ENCODE measurements at regions not wholly inside any gene's neighbourhood (a gene's known extent, or its start where the extent isn't known, plus 50 kb on each side); places are given as distances from the start of the nearest gene placed in this dataset.
A peak's percentile ranks its signal among the peaks of the same experiment; 100 is the strongest.

GRCh38 chr1:118445156-118445555 lies 260.1 kb upstream of the SPAG17 start (continued):
- TF ChIP-seq REST (IDR thresholded peaks at IDR 0.05; ENCODE audit: unreplicated experiment) (no peak), ZNF331 (CRISPR knock-in tag; IDR thresholded peaks at IDR 0.05; ENCODE audit: low read depth) (no peak), POLR2AphosphoS5 (IDR thresholded peaks at IDR 0.05; ENCODE audit: low read depth) (no peak), CREB1 (CRISPR knock-in tag; IDR thresholded peaks at IDR 0.05; ENCODE audit: low read depth) (no peak), CTCF (conservative IDR thresholded peaks at IDR 0.05; ENCODE audit: low read depth in 2 of 2) (no peak), EZH2 (IDR thresholded peaks at IDR 0.05; ENCODE audit: low read depth, unreplicated experiment) (no peak), ETS1 (IDR thresholded peaks at IDR 0.05) (no peak), STAT1 (IDR thresholded peaks at IDR 0.05; ENCODE audit: unreplicated experiment) (no peak)

GRCh38 chr1:118442214-118442613 lies 257.2 kb upstream of the SPAG17 start:
- H3K36me3 Mint-ChIP-seq (ENCODE audit: low read depth) = no peaks in the 10 kb centered on the region
- Histone ChIP-seq H3K4me2 (no peak overlapping the region), H4K20me1 (replicated peaks; ENCODE audit: insufficient read depth) (no peaks in the 10 kb centered on the region), H3K79me2 (replicated peaks; ENCODE audit: insufficient read depth) (no peaks in the 10 kb centered on the region), H3K27me3 (ENCODE audit: insufficient read depth) (no peaks in the 10 kb centered on the region), H3F3A (replicated peaks; ENCODE audit: low read depth) (no peaks in the 10 kb centered on the region), H3K4me3 (no peak overlapping the region), H3K36me3 (ENCODE audit: insufficient read depth) (no peaks in the 10 kb centered on the region), H3K4me1 (ENCODE audit: insufficient read depth) (no peaks in the 10 kb centered on the region), H3K9me2 (ENCODE audit: insufficient read depth) (0 out of 2 replicates have a peak, but pooled peaks cover 3% of the 10 kb centered on the region), H3K27ac (ENCODE audit: low read depth) (no peak overlapping the region), H2AFZ (0 out of 2 replicates have a peak overlapping the region, but pooled peaks have one; percentile 4)
- TF ChIP-seq POLR2AphosphoS5 (IDR thresholded peaks at IDR 0.05; ENCODE audit: low read depth) (no peak), REST (IDR thresholded peaks at IDR 0.05; ENCODE audit: unreplicated experiment) (no peak), ETS1 (IDR thresholded peaks at IDR 0.05) (no peak), CREB1 (CRISPR knock-in tag; IDR thresholded peaks at IDR 0.05; ENCODE audit: low read depth) (no peak), CTCF (conservative IDR thresholded peaks at IDR 0.05; ENCODE audit: low read depth in 2 of 2) (no peak), ZNF331 (CRISPR knock-in tag; IDR thresholded peaks at IDR 0.05; ENCODE audit: low read depth) (no peak), NANOG (IDR thresholded peaks at IDR 0.05; ENCODE audit: borderline replicate concordance) (no peak), JUNB (IDR thresholded peaks at IDR 0.05; ENCODE audit: unreplicated experiment) (no peak), STAT1 (IDR thresholded peaks at IDR 0.05; ENCODE audit: unreplicated experiment) (no peak), EZH2 (IDR thresholded peaks at IDR 0.05; ENCODE audit: low read depth, unreplicated experiment) (no peak)
- no peak overlapping the region for H3K27ac Mint-ChIP-seq
- H3K9me3 Mint-ChIP-seq = no peaks in the 10 kb centered on the region
- H3K27me3 Mint-ChIP-seq (ENCODE audit: insufficient read depth, low read depth, poor library complexity) = no peaks in the 10 kb centered on the region
- ATAC-seq (no peak), DNase-seq (ENCODE audit: low spot score) (no peak)
- no peak overlapping the region for H3K4me3 Mint-ChIP-seq
- H3K4me1 Mint-ChIP-seq = peaks cover 10% of the 10 kb centered on the region
